ENCODE measurements at regions not wholly inside any gene's neighbourhood (a gene's known extent, or its start where the extent isn't known, plus 50 kb on each side); places are given as distances from the start of the nearest gene placed in this dataset.

GRCh38 chr2:107197594-107198294 is 311.8 kb upstream of the ST6GAL2 start:
- no peak for TF ChIP-seq CTCF (IDR thresholded peaks at IDR 0.05)
- TF ChIP-seq POLR2A (IDR thresholded peaks at IDR 0.05): no peak

Measured in uterus (tissue), 2 donors.